T-helper 17 cell (primary cell): ENCODE measurements at regions not wholly inside any gene's neighbourhood (a gene's known extent, or its start where the extent isn't known, plus 50 kb on each side); places are given as distances from the start of the nearest gene placed in this dataset.

ENCODE experiments used
- ATAC-seq: fragments of 150-1000 bp; cut with Tn5 transposase; 2 replicates; pipeline ENCODE4 v1.10.0; 2021; ENCODE audit warnings: mild to moderate bottlenecking, moderate library complexity
- DNase-seq, 3 donors: peaks; one replicate each; pipeline versions ENCODE4 v3.0.0 to v3.0.0-alpha.2; 2020 to 2021
- H3K9me3 ChIP-seq: one replicate; pipeline ENCODE4 v1.7.0; 2013; ENCODE audit warnings: low read length, mild to moderate bottlenecking; ENCODE audit not compliant: control insufficient read depth, poor library complexity, severe bottlenecking
- H3K27ac Mint-ChIP-seq: one replicate; pipeline ENCODE4 v1.8.0; 2022; ENCODE audit warnings: mild to moderate bottlenecking, moderate library complexity, mixed read lengths
- H3K27me3 Mint-ChIP-seq: one replicate; pipeline ENCODE4 v1.8.0; 2022; ENCODE audit warnings: mixed read lengths
- H3K36me3 Mint-ChIP-seq: one replicate; pipeline ENCODE4 v1.8.0; 2022; ENCODE audit warnings: low read depth, mixed read lengths
- H3K4me1 Mint-ChIP-seq: one replicate; pipeline ENCODE4 v1.8.0; 2022; ENCODE audit warnings: mild to moderate bottlenecking, mixed read lengths
- H3K4me3 Mint-ChIP-seq: one replicate; pipeline ENCODE4 v1.8.0; 2022; ENCODE audit warnings: mild to moderate bottlenecking, moderate library complexity, mixed read lengths

DNA sequence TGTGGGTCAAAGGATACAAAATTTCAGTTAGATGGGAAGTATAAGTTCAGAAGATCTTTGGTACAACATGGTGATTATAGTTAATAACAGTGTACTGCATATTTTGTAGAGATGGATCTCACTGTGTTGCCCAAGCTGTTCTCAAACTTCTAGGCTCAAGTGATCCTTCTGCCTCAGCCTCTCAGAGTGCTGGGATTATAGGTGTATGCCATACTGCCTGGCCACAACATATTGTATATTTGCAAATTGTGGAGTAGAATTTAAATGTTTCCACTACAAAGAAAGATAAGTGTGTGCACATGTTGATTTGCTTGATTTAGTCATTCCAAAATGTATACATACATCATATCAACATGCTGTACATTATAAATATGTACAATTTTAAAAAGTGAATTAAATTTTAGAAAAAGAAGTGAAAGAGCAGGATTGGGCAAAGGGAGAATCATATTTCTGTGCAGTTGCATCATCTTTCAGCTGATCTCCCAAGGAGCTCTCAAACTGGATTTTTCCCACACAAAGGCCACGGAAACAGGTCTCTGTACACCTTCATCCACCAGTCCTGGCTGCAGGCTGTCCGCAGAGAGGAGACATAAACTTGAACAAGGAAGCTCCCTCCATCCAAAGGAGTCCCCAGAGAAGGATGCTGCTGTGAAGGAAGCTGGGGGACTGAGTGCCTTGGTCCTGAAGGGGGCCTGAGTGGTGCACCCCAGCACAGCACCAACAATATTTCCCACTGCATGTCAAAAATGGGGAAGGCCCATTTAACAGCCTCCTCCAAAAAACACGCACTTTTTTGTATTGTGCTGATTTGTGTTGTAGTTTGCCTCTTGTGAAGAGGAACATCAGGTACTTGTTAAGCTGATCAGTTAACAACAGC lies 217.1 kb upstream of the GHITM start:
- DNase-seq (no peak), ATAC-seq (no peak)
- Mint-ChIP-seq H3K4me1 (no peaks in the 10 kb centered on the region), H3K36me3 (no peaks in the 10 kb centered on the region), H3K27me3 (peaks cover 31% of the 10 kb centered on the region), H3K4me3 (no peak overlapping the region), H3K27ac (no peak overlapping the region)
- no peaks in the 10 kb centered on the region for H3K9me3 ChIP-seq

DNA sequence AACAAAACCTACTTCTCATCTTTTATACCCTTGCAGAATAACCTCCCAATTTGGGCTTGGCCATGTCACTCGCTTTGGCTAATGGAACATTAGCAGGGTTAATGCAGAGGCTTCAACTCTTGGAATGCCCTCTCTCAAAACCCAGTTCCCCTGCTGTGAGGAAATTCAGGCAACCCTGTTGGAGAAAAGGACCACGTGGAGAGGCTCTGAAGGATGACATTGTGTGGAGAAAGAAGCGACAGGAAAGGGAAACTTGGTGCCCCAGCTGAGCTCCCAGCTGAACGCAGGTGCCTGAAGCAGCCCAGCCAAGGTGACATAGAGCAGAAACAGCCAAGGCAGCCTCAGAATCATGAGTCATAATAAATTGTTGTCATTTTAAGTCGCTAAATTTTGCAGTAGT lies 214.2 kb upstream of the GHITM start:
- Mint-ChIP-seq H3K4me1 (no peaks in the 10 kb centered on the region), H3K27me3 (peaks cover 21% of the 10 kb centered on the region), H3K27ac (no peak overlapping the region), H3K36me3 (no peaks in the 10 kb centered on the region), H3K4me3 (no peak overlapping the region)
- H3K9me3 ChIP-seq: no peaks in the 10 kb centered on the region
- DNase-seq (no peak), ATAC-seq (no peak)

DNA sequence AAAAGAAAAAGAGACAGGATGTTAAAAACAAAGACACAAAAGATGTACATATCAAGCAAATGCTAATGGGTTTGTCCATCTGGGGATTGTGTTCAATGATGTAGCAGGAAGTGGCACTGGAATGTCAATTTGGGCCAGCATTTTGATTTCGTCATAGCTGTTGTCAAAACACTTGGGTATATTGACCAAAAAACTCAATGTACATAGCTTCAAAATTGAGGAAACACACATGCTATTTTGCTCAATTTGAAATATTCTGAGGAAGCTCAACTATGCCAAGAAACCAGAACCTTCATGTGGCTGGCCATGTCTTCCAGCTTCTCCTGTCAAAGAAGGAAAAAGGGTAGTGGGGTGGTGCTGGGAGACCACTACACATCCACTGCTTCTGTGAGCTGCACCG lies 212.7 kb upstream of the GHITM start:
- DNase-seq (no peak), ATAC-seq (no peak)
- Mint-ChIP-seq H3K4me3 (no peak overlapping the region), H3K4me1 (no peaks in the 10 kb centered on the region), H3K27me3 (peaks cover 21% of the 10 kb centered on the region), H3K27ac (no peak overlapping the region), H3K36me3 (no peaks in the 10 kb centered on the region)
- no peaks in the 10 kb centered on the region for H3K9me3 ChIP-seq

DNA sequence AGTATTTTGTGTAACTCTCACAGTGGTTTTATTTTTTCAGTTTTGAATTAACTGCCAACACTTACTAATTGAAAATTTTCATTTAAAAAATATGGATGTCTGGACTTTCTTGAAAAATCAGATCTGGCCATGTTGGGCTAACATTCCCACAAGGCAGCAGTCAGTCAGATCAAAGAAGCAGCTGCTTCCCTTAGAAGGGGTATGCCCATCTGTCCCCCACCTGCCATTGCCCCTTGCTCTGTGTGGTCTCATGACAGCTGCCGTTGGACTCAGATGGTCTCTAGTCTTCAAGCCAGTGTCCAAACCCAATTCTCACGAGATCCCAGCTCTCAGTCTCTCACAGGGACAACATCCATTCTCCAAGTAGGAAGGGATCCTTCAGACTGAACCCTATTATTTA lies 212.1 kb upstream of the GHITM start:
- Mint-ChIP-seq H3K27me3 (peaks cover 21% of the 10 kb centered on the region), H3K4me3 (no peak overlapping the region), H3K36me3 (no peaks in the 10 kb centered on the region), H3K4me1 (no peaks in the 10 kb centered on the region), H3K27ac (no peak overlapping the region)
- DNase-seq: no peak
- no peaks in the 10 kb centered on the region for H3K9me3 ChIP-seq
- no peak for ATAC-seq

DNA sequence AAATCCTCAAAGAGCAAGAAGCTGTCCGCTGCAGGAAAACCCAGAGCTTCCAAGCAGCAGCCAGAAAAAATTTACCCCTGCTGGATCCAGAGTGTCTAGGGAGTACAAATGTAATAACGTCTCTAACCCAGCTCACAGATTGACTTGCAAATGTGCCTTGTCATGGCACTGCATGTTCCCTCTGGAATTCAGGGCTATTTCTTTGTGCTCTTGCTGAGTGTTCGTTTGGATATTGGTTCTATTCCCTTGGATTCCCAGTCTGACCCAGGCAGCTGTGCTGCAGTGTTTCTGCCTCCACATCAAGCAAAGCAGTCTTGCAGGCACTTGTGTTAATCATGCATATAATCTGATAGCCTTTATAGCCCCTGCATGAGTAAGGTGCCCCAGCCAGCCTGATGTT lies 209.9 kb upstream of the GHITM start:
- H3K36me3 Mint-ChIP-seq: no peaks in the 10 kb centered on the region
- H3K27me3 Mint-ChIP-seq: peaks cover 5% of the 10 kb centered on the region
- DNase-seq: no peak
- H3K4me1 Mint-ChIP-seq: no peaks in the 10 kb centered on the region
- no peak overlapping the region for H3K4me3 Mint-ChIP-seq
- H3K9me3 ChIP-seq: no peaks in the 10 kb centered on the region
- H3K27ac Mint-ChIP-seq: no peak overlapping the region
- no peak for ATAC-seq

DNA sequence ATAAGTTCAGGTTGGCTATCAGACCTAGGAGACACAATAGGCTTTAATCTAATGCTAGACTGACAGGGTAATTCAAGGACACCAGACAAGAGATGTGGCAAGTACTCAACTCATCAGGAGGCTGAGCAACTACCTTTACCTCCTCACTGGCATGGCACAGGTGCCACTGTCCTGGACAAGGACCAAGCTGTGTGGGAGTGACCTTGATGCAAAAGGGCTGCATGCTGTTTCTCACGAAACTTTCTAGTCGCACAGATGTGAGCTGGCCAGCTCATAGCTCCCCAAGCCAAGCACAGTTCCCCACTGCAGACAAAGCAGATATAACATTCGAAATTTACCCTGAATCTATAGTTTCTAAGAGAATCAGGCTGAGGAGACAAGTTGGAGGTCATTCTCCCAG lies 207.6 kb upstream of the GHITM start:
- no peaks in the 10 kb centered on the region for H3K9me3 ChIP-seq
- H3K27ac Mint-ChIP-seq: no peak overlapping the region
- H3K4me1 Mint-ChIP-seq: no peaks in the 10 kb centered on the region
- H3K36me3 Mint-ChIP-seq: no peaks in the 10 kb centered on the region
- DNase-seq (no peak), ATAC-seq (no peak)
- H3K27me3 Mint-ChIP-seq: peaks cover 6% of the 10 kb centered on the region
- H3K4me3 Mint-ChIP-seq: no peak overlapping the region

DNA sequence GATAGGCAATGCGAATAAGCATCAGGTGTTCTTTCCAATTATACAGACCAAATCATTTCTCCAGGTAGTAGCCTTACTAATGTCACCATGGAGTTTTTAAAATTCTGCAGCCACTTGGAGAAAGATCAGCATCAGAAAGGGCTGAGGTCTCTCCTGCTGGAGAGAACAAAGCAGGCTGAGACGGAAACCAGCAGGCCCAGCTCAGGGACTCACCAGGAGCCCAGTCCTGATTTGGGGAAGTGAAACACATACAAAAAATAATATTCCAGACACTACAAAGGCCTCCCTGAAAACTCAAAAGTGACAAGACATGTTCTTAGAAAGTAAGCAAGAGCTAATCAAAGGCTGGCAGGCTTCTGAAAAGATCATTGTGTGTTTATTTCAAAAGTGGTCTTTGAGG lies 207.1 kb upstream of the GHITM start:
- Mint-ChIP-seq H3K4me3 (no peak overlapping the region), H3K27me3 (peaks cover 7% of the 10 kb centered on the region), H3K27ac (no peak overlapping the region), H3K36me3 (no peaks in the 10 kb centered on the region), H3K4me1 (no peaks in the 10 kb centered on the region)
- no peaks in the 10 kb centered on the region for H3K9me3 ChIP-seq
- no peak for ATAC-seq
- no peak for DNase-seq

DNA sequence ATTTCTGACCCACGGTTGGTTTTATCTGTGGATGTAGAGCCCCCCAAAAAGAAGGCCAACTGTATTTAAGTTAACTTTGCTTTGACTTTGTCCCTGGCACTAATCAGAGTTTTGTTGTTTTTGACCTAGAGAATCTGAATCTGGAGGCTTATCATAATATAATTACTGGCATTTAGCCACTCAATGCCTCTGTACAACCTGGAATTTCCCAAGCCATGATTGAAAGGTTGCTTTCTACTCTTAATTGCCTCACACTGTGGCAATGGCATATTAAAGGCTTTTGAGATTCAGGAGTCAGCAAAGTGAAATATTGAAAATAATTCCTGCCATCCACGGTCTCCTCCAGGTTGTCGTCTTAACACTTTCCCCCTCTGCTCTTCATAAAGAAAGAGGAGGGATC lies 205.2 kb upstream of the GHITM start:
- Mint-ChIP-seq H3K36me3 (no peaks in the 10 kb centered on the region), H3K4me3 (no peak overlapping the region), H3K27ac (no peak overlapping the region), H3K4me1 (no peaks in the 10 kb centered on the region), H3K27me3 (peaks cover 7% of the 10 kb centered on the region)
- H3K9me3 ChIP-seq: no peaks in the 10 kb centered on the region
- DNase-seq: no peak
- no peak for ATAC-seq

DNA sequence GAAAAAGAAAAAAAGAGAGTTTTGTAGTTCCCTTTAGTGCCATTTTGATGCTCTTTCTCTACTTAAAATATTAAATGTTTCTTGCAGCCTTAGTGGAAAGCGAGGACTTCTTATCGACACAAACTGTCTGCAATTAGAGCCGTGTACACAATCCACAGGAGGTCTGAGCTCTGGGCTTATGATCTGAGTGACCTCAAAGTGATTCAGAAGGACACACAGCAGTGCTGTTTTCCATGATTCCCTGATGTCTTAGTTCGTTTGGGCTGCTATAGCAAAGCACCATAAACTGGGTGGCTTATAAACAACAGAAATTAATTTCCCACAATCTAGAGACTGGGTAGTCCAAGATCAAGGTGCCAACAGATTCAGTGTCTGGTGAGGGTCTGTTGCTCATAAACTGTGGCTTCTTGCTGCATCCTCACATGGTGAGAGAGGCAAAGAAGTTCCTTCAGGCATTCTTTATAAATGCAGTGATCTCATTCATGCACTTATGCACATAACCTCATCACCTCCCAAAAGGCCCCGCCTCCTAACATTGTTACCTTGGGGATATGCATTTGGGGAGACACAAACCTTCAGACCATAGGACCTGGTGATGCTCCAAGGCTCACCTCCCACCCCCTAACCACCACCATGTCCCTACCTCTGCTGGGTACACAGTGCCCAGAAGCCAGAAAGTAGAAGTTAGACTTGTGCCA lies 204.5 kb upstream of the GHITM start:
- H3K27ac Mint-ChIP-seq: no peak overlapping the region
- no peak overlapping the region for H3K4me3 Mint-ChIP-seq
- peaks cover 7% of the 10 kb centered on the region for H3K27me3 Mint-ChIP-seq
- H3K9me3 ChIP-seq: no peaks in the 10 kb centered on the region
- DNase-seq (no peak), ATAC-seq (no peak)
- no peaks in the 10 kb centered on the region for H3K36me3 Mint-ChIP-seq
- H3K4me1 Mint-ChIP-seq: no peaks in the 10 kb centered on the region

DNA sequence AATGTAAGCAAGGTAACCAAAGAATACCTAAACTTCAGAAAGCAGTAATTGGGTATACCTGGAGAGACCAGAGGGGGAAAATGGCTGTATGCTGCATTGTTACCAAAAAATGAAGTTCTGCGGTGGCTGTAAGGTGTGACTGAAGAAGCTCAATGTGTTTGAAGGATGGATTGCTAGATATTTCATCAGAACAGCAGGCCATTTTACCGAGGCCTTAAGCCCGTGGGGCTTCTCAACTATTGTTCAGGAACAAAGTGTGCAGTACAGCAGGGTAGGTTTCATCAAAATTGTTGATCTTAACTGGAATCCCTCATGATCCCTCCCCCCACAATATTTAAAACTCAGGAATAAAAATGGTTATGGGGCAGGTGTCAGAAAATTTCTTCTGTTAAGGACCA lies 204.0 kb upstream of the GHITM start:
- Mint-ChIP-seq H3K4me1 (no peaks in the 10 kb centered on the region), H3K4me3 (no peak overlapping the region), H3K27ac (no peak overlapping the region), H3K36me3 (no peaks in the 10 kb centered on the region), H3K27me3 (peaks cover 7% of the 10 kb centered on the region)
- H3K9me3 ChIP-seq: no peaks in the 10 kb centered on the region
- no peak for DNase-seq
- no peak for ATAC-seq

DNA sequence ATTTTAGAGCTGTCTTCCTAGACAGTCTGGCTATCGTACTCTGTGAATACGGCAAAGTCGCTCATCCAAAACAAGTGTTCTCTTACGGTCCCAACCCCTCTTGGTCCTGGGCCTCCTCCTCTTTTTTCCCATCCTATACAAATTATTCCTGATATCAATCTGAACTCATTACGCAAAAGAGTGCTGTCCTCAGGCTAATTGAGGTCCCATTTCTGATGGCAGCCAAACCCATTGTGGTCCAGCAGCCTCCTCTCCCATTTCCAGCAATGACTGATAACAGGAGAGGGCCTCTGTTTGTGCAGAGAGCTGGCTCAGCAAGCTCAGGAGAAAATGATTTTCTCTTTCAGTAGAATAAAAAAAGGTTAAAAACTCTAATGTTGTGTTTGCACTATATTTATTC lies 203.4 kb upstream of the GHITM start:
- Mint-ChIP-seq H3K27me3 (peaks cover 7% of the 10 kb centered on the region), H3K27ac (no peak overlapping the region), H3K4me3 (no peak overlapping the region), H3K36me3 (no peaks in the 10 kb centered on the region), H3K4me1 (no peaks in the 10 kb centered on the region)
- ATAC-seq: no peak
- no peaks in the 10 kb centered on the region for H3K9me3 ChIP-seq
- no peak for DNase-seq

DNA sequence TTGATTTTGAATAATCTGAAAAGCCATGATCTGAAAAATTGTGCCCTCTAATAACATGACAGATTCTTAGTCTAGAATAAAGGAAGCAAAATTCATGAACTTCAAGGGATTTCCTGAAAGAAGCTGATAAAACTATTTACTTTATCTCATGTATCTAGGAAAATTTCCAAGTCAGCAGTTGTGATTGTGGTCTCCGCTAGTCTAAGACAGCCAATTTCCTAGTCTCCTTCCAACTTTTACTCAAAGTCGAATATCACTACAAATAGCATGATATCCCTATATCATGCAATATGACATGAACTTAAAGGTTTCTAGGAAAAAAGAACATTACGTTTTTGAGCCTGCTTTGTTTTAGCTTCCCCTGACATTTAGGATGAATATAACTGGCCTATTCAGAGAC lies 202.1 kb upstream of the GHITM start:
- Mint-ChIP-seq H3K36me3 (no peaks in the 10 kb centered on the region), H3K4me3 (no peak overlapping the region), H3K27me3 (peaks cover 7% of the 10 kb centered on the region), H3K27ac (no peak overlapping the region), H3K4me1 (no peaks in the 10 kb centered on the region)
- no peak for DNase-seq
- ATAC-seq: no peak
- H3K9me3 ChIP-seq: no peaks in the 10 kb centered on the region

DNA sequence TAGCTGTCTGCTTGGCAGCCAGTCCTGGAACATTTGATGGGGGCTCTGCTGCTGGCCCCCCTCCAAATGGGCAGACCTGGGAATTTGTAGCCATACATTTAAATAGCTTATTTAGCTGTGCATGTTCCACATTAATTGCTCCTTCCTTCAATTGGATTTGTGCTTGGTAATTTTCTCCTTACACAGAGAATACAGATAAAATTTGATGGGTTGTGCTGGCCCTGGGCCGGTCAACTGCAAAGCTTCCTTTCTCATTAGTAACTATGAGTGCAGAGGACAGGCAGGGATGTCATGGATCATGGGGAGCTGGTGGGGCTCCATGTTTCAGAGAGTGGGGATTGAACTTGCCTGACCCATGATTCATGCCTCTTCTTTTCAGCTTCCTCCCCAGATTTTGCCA lies 201.5 kb upstream of the GHITM start:
- H3K27me3 Mint-ChIP-seq: peaks cover 7% of the 10 kb centered on the region
- H3K9me3 ChIP-seq: no peaks in the 10 kb centered on the region
- H3K4me1 Mint-ChIP-seq: no peaks in the 10 kb centered on the region
- H3K27ac Mint-ChIP-seq: no peak overlapping the region
- DNase-seq (no peak), ATAC-seq (no peak)
- H3K36me3 Mint-ChIP-seq: no peaks in the 10 kb centered on the region
- no peak overlapping the region for H3K4me3 Mint-ChIP-seq

DNA sequence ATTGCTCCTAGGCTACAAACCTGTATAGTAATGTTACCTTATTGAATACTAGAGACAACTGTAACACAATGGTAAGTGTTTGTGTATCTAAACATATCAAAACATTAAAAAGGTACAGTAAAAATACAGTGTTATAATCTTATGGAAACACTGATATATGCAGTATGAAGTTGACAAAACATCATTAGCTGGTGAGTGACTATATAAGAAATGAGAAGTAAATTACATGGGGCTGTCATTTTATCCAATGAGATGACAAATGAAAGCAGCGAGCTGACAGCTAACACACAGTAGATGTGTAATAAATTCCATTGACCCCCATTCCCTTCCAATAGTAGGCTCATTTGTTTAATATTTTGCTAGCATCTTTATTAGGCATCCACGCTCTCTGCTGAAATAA lies 198.1 kb upstream of the GHITM start:
- H3K9me3 ChIP-seq: no peaks in the 10 kb centered on the region
- Mint-ChIP-seq H3K4me1 (no peaks in the 10 kb centered on the region), H3K36me3 (no peaks in the 10 kb centered on the region), H3K4me3 (no peak overlapping the region), H3K27me3 (peaks cover 5% of the 10 kb centered on the region), H3K27ac (no peak overlapping the region)
- DNase-seq: no peak
- no peak for ATAC-seq
